HG02885 (cell line): ENCODE measurements at regions not wholly inside any gene's neighbourhood (a gene's known extent, or its start where the extent isn't known, plus 50 kb on each side); places are given as distances from the start of the nearest gene placed in this dataset.
"Not testable (repeated sequence)": the region's sequence is repeated elsewhere in the genome, so short reads cannot be mapped to it uniquely, and the experiment has no call there.

ENCODE experiments used
- ATAC-seq: cut with Tn5 transposase; IDR thresholded peaks from one replicate; pipeline ENCODE4 v1.9.1; 2021; ENCODE audit warnings: mild to moderate bottlenecking; ENCODE audit not compliant: unreplicated experiment, poor library complexity

- no peak for ATAC-seq
Measured at GRCh38 chr3:84637272-84637671, 321.5 kb upstream of the CADM2 start.

- ATAC-seq = no peak
Measured at GRCh38 chr3:84666468-84666867, 292.3 kb upstream of the CADM2 start.

- ATAC-seq = no peak
Measured at GRCh38 chr3:84679211-84679610, 279.6 kb upstream of the CADM2 start.

GRCh38 chr3:84680700-84681099 is 278.1 kb upstream of the CADM2 start:
- no peak for ATAC-seq

- no peak for ATAC-seq
Measured at GRCh38 chr3:84683493-84683892, 275.3 kb upstream of the CADM2 start.

- ATAC-seq = no peak
Measured at GRCh38 chr3:84685467-84685866, 273.3 kb upstream of the CADM2 start.

GRCh38 chr3:84692261-84692660 is 266.5 kb upstream of the CADM2 start:
- ATAC-seq = no peak

GRCh38 chr3:84710288-84710687 is 248.5 kb upstream of the CADM2 start:
- ATAC-seq = not testable (repeated sequence)

GRCh38 chr3:84717894-84718293 is 240.9 kb upstream of the CADM2 start:
- ATAC-seq = no peak

- ATAC-seq = no peak
Measured at GRCh38 chr3:84724877-84725276, 233.9 kb upstream of the CADM2 start.

- no peak for ATAC-seq
Measured at GRCh38 chr3:84727616-84728015, 231.2 kb upstream of the CADM2 start.

GRCh38 chr3:84734731-84735130 is 224.1 kb upstream of the CADM2 start:
- ATAC-seq = not testable (repeated sequence)

GRCh38 chr3:84738086-84738485 is 220.7 kb upstream of the CADM2 start:
- ATAC-seq = no peak

- no peak for ATAC-seq
Measured at GRCh38 chr3:84742915-84743425, 215.8 kb upstream of the CADM2 start.

GRCh38 chr3:84744130-84744529 is 214.7 kb upstream of the CADM2 start:
- no peak for ATAC-seq

- no peak for ATAC-seq
Measured at GRCh38 chr3:84755860-84756259, 202.9 kb upstream of the CADM2 start.

GRCh38 chr3:84759361-84759760 is 199.4 kb upstream of the CADM2 start:
- ATAC-seq = no peak

- no peak for ATAC-seq
Measured at GRCh38 chr3:84772841-84773240, 185.9 kb upstream of the CADM2 start.

GRCh38 chr3:84783281-84783680 is 175.5 kb upstream of the CADM2 start:
- ATAC-seq = no peak

- no peak for ATAC-seq
Measured at GRCh38 chr3:84789961-84790360, 168.8 kb upstream of the CADM2 start.

GRCh38 chr3:84806958-84807357 is 151.8 kb upstream of the CADM2 start:
- ATAC-seq = no peak

- ATAC-seq = no peak
Measured at GRCh38 chr3:84820126-84820525, 138.7 kb upstream of the CADM2 start.

GRCh38 chr3:84820906-84821305 is 137.9 kb upstream of the CADM2 start:
- no peak for ATAC-seq
